ENCODE measurements at regions not wholly inside any gene's neighbourhood (a gene's known extent, or its start where the extent isn't known, plus 50 kb on each side); places are given as distances from the start of the nearest gene placed in this dataset.

DNA sequence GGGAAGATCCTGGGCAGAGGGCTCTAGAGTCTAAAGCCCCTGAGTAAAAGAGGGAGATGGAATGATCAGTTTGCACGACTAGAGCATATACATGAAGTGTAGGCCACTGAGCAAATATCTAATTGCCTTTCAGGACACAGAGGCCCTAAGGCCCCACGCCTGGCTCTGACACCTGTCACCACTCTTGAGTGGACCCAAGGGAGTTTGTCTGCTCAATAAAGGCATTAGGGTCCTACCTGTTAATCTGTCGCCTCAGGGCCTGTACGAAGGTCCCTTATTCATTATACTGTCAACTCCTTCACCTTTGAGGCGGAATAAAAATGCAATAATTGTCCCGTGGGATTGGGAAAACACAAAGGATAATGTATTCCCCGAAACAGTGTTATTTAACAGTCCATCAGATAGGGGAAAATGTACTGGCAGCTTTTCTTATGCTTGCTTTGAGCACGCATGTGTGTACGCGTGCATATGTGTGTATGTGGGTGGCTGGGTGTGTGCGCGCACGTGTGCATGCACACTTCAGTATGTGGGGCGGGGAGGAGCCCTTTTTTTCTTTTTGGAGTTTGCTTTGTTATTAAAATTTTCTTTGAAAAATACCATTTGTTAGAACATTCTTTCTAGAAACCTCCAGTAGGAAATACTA is 161.8 kb upstream of the SERP2 start:
- no peak for DNase-seq (ENCODE audit: low read depth)
- TF ChIP-seq, protein P1, sequence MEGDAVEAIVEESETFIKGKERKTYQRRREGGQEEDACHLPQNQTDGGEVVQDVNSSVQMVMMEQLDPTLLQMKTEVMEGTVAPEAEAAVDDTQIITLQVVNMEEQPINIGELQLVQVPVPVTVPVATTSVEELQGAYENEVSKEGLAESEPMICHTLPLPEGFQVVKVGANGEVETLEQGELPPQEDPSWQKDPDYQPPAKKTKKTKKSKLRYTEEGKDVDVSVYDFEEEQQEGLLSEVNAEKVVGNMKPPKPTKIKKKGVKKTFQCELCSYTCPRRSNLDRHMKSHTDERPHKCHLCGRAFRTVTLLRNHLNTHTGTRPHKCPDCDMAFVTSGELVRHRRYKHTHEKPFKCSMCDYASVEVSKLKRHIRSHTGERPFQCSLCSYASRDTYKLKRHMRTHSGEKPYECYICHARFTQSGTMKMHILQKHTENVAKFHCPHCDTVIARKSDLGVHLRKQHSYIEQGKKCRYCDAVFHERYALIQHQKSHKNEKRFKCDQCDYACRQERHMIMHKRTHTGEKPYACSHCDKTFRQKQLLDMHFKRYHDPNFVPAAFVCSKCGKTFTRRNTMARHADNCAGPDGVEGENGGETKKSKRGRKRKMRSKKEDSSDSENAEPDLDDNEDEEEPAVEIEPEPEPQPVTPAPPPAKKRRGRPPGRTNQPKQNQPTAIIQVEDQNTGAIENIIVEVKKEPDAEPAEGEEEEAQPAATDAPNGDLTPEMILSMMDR (conservative IDR thresholded peaks at IDR 0.05; ENCODE audit: low read length) = no peak
- H3K4me3 ChIP-seq (ENCODE audit: low read length) = no peak overlapping the region

DNA sequence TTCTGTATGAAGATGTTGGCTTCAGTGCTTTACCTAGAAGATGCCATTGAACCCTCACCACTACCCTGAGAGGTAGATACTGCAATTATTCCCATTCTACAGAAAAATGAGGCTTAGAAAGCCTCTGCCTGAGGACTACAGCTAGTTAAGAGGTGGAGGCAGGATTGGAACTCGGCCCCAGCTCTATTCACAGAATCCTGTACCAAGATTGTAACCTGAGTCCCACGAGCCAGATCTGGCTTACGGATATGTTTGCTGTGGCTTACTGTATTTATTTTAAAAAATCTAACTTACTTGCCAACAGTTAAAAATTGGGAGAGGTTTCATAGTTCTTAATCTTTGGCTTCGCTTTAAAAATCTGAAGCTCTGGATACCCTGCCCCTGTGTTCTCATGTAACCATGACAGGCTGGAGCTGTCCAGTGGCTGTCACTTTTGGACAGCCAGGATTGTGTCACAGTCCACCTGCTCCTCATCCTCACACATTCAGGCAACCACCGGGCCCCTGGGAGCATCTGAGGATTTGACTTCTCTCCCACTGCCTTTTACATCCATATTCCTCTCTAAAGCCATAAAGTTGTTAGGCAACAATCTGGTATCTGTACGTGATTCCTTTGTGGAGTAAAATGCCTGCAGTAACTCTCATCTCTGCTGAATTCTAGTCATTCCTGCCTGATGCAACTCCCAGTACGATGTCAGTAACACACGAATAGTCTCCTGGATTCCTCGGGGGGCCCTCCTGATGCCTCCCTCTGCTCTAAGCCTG is 160.8 kb upstream of the SERP2 start:
- TF ChIP-seq, protein P1 (conservative IDR thresholded peaks at IDR 0.05; ENCODE audit: low read length) = no peak
- DNase-seq (ENCODE audit: low read depth) = peak; percentile 84
- no peak overlapping the region for H3K4me3 ChIP-seq (ENCODE audit: low read length)

DNA sequence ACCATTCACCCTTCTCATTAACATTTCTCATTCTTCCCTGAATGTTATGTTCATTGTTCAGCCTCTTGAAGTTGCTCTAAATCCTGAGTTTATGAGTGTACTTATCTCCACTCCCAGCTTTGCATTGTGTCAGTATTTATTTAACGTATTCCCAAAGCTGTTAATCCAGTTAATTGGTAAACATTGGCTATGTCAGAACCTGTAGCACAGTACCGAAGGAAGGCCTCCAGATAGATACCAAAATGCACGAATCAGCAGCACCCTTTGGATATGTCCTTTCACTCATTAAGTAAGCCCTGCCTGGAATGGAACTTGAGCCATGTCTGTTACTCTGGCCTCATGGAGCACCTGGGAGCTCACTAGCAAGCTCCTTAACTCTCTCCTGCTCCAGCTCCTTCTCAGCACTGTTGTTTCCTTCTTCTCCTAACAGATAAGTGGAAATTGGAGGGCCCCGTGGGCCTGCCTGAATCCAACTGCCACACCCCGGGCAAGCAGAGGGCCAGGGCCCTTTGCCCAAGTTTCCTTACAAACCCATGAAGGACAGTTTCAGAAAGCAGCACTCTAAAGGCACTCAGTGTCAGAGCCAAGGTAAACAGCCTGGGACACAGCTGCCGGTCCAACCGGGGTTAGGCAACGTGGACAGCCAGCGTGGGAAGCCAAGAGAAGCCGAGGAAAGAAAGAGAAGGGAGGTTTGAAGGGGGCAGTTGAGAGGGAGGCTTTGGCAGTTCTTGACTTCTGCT is 155.0 kb upstream of the SERP2 start:
- DNase-seq (ENCODE audit: low read depth) = no peak
- no peak overlapping the region for H3K4me3 ChIP-seq (ENCODE audit: low read length)
- TF ChIP-seq, protein P1 (conservative IDR thresholded peaks at IDR 0.05; ENCODE audit: low read length) = no peak

DNA sequence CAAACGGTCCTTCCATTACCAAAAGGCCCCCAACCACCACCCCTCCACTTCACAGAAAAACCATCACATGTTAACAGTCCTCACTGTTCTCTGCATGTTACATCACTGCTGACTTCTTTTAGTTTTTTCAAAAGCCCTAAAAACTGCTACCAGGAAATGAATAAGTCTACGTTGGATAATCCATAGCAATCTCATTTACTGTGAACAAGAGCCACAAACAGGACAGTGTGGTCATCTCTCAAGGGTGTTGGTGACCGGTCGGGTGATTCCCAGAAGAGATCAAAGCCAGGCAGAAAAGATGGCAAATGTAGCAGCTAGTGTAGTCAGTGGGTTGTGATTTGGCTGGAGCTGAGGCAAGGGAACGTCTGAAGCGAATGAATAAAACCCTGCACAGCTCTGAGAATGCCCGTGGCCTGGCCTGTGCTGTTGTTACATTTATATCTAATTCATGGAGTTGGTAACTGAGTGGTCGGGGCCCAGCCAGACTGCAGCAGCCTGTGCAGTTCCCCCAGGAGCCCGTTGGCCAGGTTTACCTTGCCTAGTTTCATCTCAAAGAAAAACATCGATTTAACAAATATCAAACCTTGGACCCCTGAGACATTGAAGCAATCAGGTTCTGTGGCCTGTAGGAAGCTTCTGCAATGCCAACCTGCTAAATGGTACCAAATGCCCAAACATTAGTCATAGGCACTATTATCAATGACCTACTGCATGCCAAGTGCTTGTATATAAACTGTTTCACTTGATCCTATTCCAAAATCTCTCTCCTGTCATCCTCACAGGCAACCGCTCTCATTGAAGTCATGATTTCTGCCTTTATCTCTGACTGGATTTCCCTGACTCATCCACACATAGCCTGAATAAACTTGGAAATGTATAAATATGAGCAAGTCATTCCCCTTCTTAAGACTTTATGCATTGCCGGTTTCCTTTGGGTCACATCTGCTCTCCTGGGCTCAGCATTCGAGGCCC is 153.8 kb upstream of the SERP2 start:
- no peak overlapping the region for H3K4me3 ChIP-seq (ENCODE audit: low read length)
- DNase-seq (ENCODE audit: low read depth) = no peak
- TF ChIP-seq, protein P1 (conservative IDR thresholded peaks at IDR 0.05; ENCODE audit: low read length) = no peak

DNA sequence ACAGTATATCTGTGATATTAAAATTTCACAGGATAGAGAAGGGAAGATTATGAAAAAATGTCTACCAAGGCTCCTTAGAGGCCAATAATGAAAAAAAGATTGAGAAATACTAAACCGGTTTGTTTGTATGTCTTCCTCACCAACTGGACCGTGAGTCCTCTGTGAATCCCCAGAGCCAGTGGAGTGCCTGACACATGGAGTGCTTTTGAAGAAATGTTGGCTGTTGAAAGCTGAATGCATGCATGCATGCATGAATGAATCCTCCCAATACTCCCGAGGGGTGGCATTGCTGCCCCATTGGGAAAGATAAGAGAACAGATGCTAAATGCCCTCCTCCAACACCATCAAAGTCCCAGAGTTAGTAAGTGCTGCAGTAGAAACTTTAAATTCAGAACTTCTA is 152.7 kb upstream of the SERP2 start:
- TF ChIP-seq, protein P1 (conservative IDR thresholded peaks at IDR 0.05; ENCODE audit: low read length) = no peak
- DNase-seq (ENCODE audit: low read depth) = no peak
- H3K4me3 ChIP-seq (ENCODE audit: low read length) = no peak overlapping the region

DNA sequence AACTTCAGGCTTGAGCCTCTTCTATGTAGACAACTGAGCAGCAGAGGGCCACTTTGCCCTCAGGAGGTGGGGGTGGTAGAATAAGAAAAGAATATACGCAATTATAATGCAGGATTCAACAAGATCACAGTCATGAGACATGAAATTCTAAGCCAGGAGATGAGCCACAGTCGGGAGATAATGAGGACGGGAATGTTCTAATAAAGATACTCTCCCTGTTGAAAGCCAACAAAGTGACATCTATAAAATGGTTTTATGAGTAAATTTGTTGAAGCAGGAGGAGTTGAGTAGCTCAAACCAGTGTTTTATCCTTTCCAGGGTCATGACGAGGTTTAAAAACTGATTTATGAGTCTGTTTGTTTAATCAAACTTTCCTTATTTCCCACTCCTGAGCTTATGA is 152.0 kb upstream of the SERP2 start:
- TF ChIP-seq, protein P1 (conservative IDR thresholded peaks at IDR 0.05; ENCODE audit: low read length) = no peak
- no peak for DNase-seq (ENCODE audit: low read depth)
- H3K4me3 ChIP-seq (ENCODE audit: low read length) = no peak overlapping the region

Data from AG10803 (cell line).